ENCODE measurements at regions not wholly inside any gene's neighbourhood (a gene's known extent, or its start where the extent isn't known, plus 50 kb on each side); places are given as distances from the start of the nearest gene placed in this dataset.

DNA sequence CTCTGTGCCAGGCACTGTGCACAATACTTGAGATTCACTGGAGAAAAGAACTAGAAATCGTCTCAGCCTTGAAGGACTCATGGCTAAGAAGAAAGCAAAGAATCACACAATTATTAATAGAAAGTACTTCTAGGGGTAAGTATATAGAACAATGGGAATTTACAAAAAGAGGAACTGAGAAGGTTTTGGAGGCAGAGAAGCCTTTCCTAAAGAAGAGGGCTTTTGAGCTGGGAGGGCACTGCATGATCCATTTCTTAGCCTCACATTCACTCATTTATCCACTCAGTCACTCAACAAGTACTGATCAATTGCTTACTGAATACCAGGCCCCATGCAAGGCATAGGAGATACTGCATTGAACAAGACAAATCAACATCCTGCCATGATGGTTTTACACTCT lies 113.5 kb downstream of the TMEM114 start:
- no peak overlapping the region for H3K18ac ChIP-seq (ENCODE audit: low read length)
- no peak overlapping the region for H2AK5ac ChIP-seq (ENCODE audit: low read length)
- no peaks in the 10 kb centered on the region for H3K36me3 ChIP-seq (ENCODE audit: control insufficient read depth in 1 of 2, insufficient read depth in 2 of 2, low read length in 2 of 2)
- no peak overlapping the region for H3K9ac ChIP-seq (ENCODE audit: low read length)
- no peak for DNase-seq
- no peaks in the 10 kb centered on the region for H3K27me3 ChIP-seq (ENCODE audit: insufficient read depth, low read length)
- H4K12ac ChIP-seq (ENCODE audit: low read depth, low read length) = no peak overlapping the region
- no peak overlapping the region for H2BK120ac ChIP-seq (ENCODE audit: insufficient read depth, low read length, poor library complexity)
- H2AFZ ChIP-seq (ENCODE audit: insufficient read depth, low read length, poor library complexity) = no peak overlapping the region
- no peak overlapping the region for H2BK5ac ChIP-seq (ENCODE audit: low read depth, low read length, poor library complexity)
- H3K23ac ChIP-seq (ENCODE audit: low read length) = no peak overlapping the region
- H3K4me2 ChIP-seq (ENCODE audit: low read length) = no peak overlapping the region
- H3K9me3 ChIP-seq (ENCODE audit: insufficient read depth, low read depth, low read length) = no peaks in the 10 kb centered on the region
- WGBS (ENCODE audit: extremely low coverage, insufficient coverage, insufficient read length) = no CpG with 5 or more reads among the region's 1 CpG
- no peak overlapping the region for H3K4me3 ChIP-seq (ENCODE audit: low read depth, low read length)
- H4K8ac ChIP-seq (ENCODE audit: low read depth, low read length) = no peak overlapping the region
- H3K79me2 ChIP-seq (ENCODE audit: control insufficient read depth, insufficient read depth, low read length, poor library complexity) = no peaks in the 10 kb centered on the region
- no peak overlapping the region for H2BK12ac ChIP-seq (ENCODE audit: low read length)
- H3K79me1 ChIP-seq (ENCODE audit: low read length) = no peaks in the 10 kb centered on the region
- H3K4me1 ChIP-seq (ENCODE audit: control insufficient read depth in 1 of 2, insufficient read depth in 2 of 2, low read length in 2 of 2) = no peaks in the 10 kb centered on the region
- H3K14ac ChIP-seq (ENCODE audit: low read length) = no peak overlapping the region
- H3K4ac ChIP-seq (ENCODE audit: low read depth, low read length) = no peak overlapping the region
- H4K91ac ChIP-seq (ENCODE audit: low read depth, low read length) = no peak overlapping the region
- H3K27ac ChIP-seq (ENCODE audit: low read depth, low read length) = no peak overlapping the region

DNA sequence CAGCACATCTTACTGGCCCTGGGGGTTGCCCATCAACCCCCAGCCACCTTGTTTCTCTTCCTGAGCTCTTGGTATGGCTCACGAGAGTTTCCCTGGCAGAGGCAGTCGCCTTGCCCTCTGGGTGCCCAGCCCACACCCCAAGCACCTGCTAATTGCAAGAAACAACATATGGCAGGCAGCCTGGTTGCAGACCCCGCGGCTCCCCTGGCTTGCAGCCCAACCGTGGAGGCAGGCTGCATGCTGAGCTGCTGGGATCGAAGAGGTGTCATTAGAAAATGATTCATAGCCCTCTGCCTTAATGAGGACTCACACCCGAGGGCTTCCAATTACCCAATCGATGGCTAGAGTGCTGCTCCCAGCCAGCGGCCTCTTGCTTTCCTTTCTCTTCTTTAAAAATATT lies 115.7 kb downstream of the TMEM114 start:
- no peak overlapping the region for H4K8ac ChIP-seq (ENCODE audit: low read depth, low read length)
- no peak overlapping the region for H3K4me2 ChIP-seq (ENCODE audit: low read length)
- H3K27ac ChIP-seq (ENCODE audit: low read depth, low read length) = no peak overlapping the region
- no peak overlapping the region for H3K18ac ChIP-seq (ENCODE audit: low read length)
- H4K12ac ChIP-seq (ENCODE audit: low read depth, low read length) = no peak overlapping the region
- H3K4ac ChIP-seq (ENCODE audit: low read depth, low read length) = no peak overlapping the region
- H3K79me2 ChIP-seq (ENCODE audit: control insufficient read depth, insufficient read depth, low read length, poor library complexity) = no peaks in the 10 kb centered on the region
- H3K9ac ChIP-seq (ENCODE audit: low read length) = no peak overlapping the region
- H2BK5ac ChIP-seq (ENCODE audit: low read depth, low read length, poor library complexity) = no peak overlapping the region
- no peaks in the 10 kb centered on the region for H3K4me1 ChIP-seq (ENCODE audit: control insufficient read depth in 1 of 2, insufficient read depth in 2 of 2, low read length in 2 of 2)
- no peak overlapping the region for H3K23ac ChIP-seq (ENCODE audit: low read length)
- DNase-seq = no peak
- H2BK120ac ChIP-seq (ENCODE audit: insufficient read depth, low read length, poor library complexity) = no peak overlapping the region
- H3K27me3 ChIP-seq (ENCODE audit: insufficient read depth, low read length) = no peaks in the 10 kb centered on the region
- H2AFZ ChIP-seq (ENCODE audit: insufficient read depth, low read length, poor library complexity) = no peak overlapping the region
- no peaks in the 10 kb centered on the region for H3K9me3 ChIP-seq (ENCODE audit: insufficient read depth, low read depth, low read length)
- WGBS (ENCODE audit: extremely low coverage, insufficient coverage, insufficient read length) = no CpG with 5 or more reads among the region's 9 CpGs
- no peaks in the 10 kb centered on the region for H3K36me3 ChIP-seq (ENCODE audit: control insufficient read depth in 1 of 2, insufficient read depth in 2 of 2, low read length in 2 of 2)
- H3K4me3 ChIP-seq (ENCODE audit: low read depth, low read length) = no peak overlapping the region
- H3K79me1 ChIP-seq (ENCODE audit: low read length) = no peaks in the 10 kb centered on the region
- no peak overlapping the region for H4K91ac ChIP-seq (ENCODE audit: low read depth, low read length)
- H3K14ac ChIP-seq (ENCODE audit: low read length) = no peak overlapping the region
- no peak overlapping the region for H2AK5ac ChIP-seq (ENCODE audit: low read length)
- no peak overlapping the region for H2BK12ac ChIP-seq (ENCODE audit: low read length)

DNA sequence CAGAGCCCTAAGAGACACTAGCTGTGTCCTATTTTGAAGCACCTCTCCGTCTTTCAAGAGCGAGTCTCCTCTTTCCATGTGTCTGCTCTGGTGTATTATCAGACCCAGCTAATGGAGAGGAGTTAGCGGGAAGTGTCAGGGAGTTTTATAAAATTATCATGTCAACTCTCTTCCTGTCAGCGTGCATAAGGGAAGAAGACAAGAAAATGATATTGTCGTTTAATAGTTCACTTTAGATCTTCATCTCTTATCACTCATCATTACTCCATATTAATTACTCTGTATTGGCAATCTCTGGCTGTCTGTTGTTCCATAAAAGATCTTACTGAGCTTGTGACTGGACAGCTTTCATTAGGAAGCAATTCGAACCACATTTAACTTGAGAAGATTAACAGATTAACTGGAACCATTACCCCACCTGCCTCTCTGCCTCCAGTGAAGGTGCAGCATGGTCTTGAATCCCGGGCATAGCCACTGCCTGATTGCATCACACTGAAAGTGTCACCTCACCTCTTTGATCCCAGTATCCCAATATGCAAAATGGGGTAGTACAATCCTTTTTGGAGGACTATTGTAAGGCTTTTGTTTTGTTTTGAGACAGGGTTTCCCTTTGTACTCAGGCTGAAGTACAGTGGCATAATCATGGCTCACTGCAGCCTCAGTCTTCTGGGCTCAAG lies 121.1 kb downstream of the TMEM114 start:
- no peak overlapping the region for H3K14ac ChIP-seq (ENCODE audit: low read length)
- H2BK5ac ChIP-seq (ENCODE audit: low read depth, low read length, poor library complexity) = no peak overlapping the region
- no peaks in the 10 kb centered on the region for H3K79me2 ChIP-seq (ENCODE audit: control insufficient read depth, insufficient read depth, low read length, poor library complexity)

DNA sequence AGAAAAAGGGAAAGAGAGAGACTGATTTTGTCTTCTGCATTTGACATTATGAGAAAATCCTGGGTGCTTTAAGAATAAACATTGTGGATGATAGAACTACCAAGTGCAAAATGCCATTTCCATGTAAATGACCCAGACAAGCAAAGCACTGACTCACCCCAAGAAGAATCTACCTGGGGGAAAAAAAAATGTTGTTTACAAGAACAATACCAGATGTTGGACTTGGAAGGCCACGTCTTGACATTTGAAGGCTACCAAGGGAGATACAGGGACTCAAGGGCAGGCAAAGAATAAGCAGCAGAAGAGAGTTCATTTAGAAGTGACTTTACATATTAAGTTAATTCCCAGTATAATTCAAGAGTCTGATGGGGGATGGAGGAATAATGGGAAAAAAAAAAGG lies 125.3 kb downstream of the TMEM114 start:
- no peak overlapping the region for H4K91ac ChIP-seq (ENCODE audit: low read depth, low read length)
- no peak overlapping the region for H4K8ac ChIP-seq (ENCODE audit: low read depth, low read length)
- no peaks in the 10 kb centered on the region for H3K79me2 ChIP-seq (ENCODE audit: control insufficient read depth, insufficient read depth, low read length, poor library complexity)
- H2BK5ac ChIP-seq (ENCODE audit: low read depth, low read length, poor library complexity) = no peak overlapping the region
- WGBS (ENCODE audit: extremely low coverage, insufficient coverage, insufficient read length) = no CpG with 5 or more reads among the region's 1 CpG
- H2BK120ac ChIP-seq (ENCODE audit: insufficient read depth, low read length, poor library complexity) = no peak overlapping the region
- H2AK5ac ChIP-seq (ENCODE audit: low read length) = no peak overlapping the region
- H3K18ac ChIP-seq (ENCODE audit: low read length) = no peak overlapping the region
- no peak overlapping the region for H3K4me3 ChIP-seq (ENCODE audit: low read depth, low read length)
- H3K36me3 ChIP-seq (ENCODE audit: control insufficient read depth in 1 of 2, insufficient read depth in 2 of 2, low read length in 2 of 2) = no peaks in the 10 kb centered on the region
- H3K9me3 ChIP-seq (ENCODE audit: insufficient read depth, low read depth, low read length) = no peaks in the 10 kb centered on the region
- H3K79me1 ChIP-seq (ENCODE audit: low read length) = no peaks in the 10 kb centered on the region
- H3K4ac ChIP-seq (ENCODE audit: low read depth, low read length) = no peak overlapping the region
- H3K4me1 ChIP-seq (ENCODE audit: control insufficient read depth in 1 of 2, insufficient read depth in 2 of 2, low read length in 2 of 2) = no peaks in the 10 kb centered on the region
- no peak overlapping the region for H3K14ac ChIP-seq (ENCODE audit: low read length)
- no peak overlapping the region for H3K23ac ChIP-seq (ENCODE audit: low read length)
- no peak overlapping the region for H3K27ac ChIP-seq (ENCODE audit: low read depth, low read length)
- DNase-seq = no peak
- no peak overlapping the region for H4K12ac ChIP-seq (ENCODE audit: low read depth, low read length)
- no peak overlapping the region for H3K4me2 ChIP-seq (ENCODE audit: low read length)
- no peak overlapping the region for H2BK12ac ChIP-seq (ENCODE audit: low read length)
- H3K27me3 ChIP-seq (ENCODE audit: insufficient read depth, low read length) = no peaks in the 10 kb centered on the region
- no peak overlapping the region for H2AFZ ChIP-seq (ENCODE audit: insufficient read depth, low read length, poor library complexity)
- no peak overlapping the region for H3K9ac ChIP-seq (ENCODE audit: low read length)

More for the DNA sequence above, 121.1 kb downstream of the TMEM114 start:
- H2AK5ac ChIP-seq (ENCODE audit: low read length) = no peak overlapping the region
- H3K79me1 ChIP-seq (ENCODE audit: low read length) = no peaks in the 10 kb centered on the region
- DNase-seq = no peak
- H3K4me1 ChIP-seq (ENCODE audit: control insufficient read depth in 1 of 2, insufficient read depth in 2 of 2, low read length in 2 of 2) = no peaks in the 10 kb centered on the region
- H2AFZ ChIP-seq (ENCODE audit: insufficient read depth, low read length, poor library complexity) = no peak overlapping the region
- no peak overlapping the region for H4K12ac ChIP-seq (ENCODE audit: low read depth, low read length)
- H2BK12ac ChIP-seq (ENCODE audit: low read length) = no peak overlapping the region
- H3K9ac ChIP-seq (ENCODE audit: low read length) = no peak overlapping the region
- H3K18ac ChIP-seq (ENCODE audit: low read length) = no peak overlapping the region
- no peaks in the 10 kb centered on the region for H3K36me3 ChIP-seq (ENCODE audit: control insufficient read depth in 1 of 2, insufficient read depth in 2 of 2, low read length in 2 of 2)
- H2BK120ac ChIP-seq (ENCODE audit: insufficient read depth, low read length, poor library complexity) = no peak overlapping the region
- H3K4ac ChIP-seq (ENCODE audit: low read depth, low read length) = no peak overlapping the region
- H3K4me2 ChIP-seq (ENCODE audit: low read length) = no peak overlapping the region
- H3K9me3 ChIP-seq (ENCODE audit: insufficient read depth, low read depth, low read length) = no peaks in the 10 kb centered on the region
- H4K91ac ChIP-seq (ENCODE audit: low read depth, low read length) = no peak overlapping the region
- WGBS (ENCODE audit: extremely low coverage, insufficient coverage, insufficient read length) = no CpG with 5 or more reads among the region's 7 CpGs
- H4K8ac ChIP-seq (ENCODE audit: low read depth, low read length) = no peak overlapping the region
- H3K23ac ChIP-seq (ENCODE audit: low read length) = no peak overlapping the region
- no peak overlapping the region for H3K4me3 ChIP-seq (ENCODE audit: low read depth, low read length)
- no peaks in the 10 kb centered on the region for H3K27me3 ChIP-seq (ENCODE audit: insufficient read depth, low read length)
- no peak overlapping the region for H3K27ac ChIP-seq (ENCODE audit: low read depth, low read length)

Data from trophoblast cell (in vitro differentiated cells and primary cell).